KMS-11 (cell line): ENCODE measurements at regions not wholly inside any gene's neighbourhood (a gene's known extent, or its start where the extent isn't known, plus 50 kb on each side); places are given as distances from the start of the nearest gene placed in this dataset.

ENCODE experiments used
- H2AFZ ChIP-seq: fragments of 200-600 bp; sonication (generic); 2 replicates; pipeline ENCODE4 v1.6.1; 2016; ENCODE audit warnings: antibody characterized with exemption, mixed run types, low read depth
- H3K27ac ChIP-seq: fragments of 200-600 bp; sonication (generic); 2 replicates; pipeline ENCODE4 v1.6.1; 2016; ENCODE audit warnings: mild to moderate bottlenecking, mixed run types
- H3K27me3 ChIP-seq: fragments of 200-600 bp; sonication (generic); 2 replicates; pipeline ENCODE4 v1.6.1; 2017; ENCODE audit warnings: mild to moderate bottlenecking, low read depth, mixed run types, moderate library complexity; ENCODE audit not compliant: insufficient read depth
- H3K36me3 ChIP-seq: fragments of 200-600 bp; sonication (generic); 2 replicates; pipeline ENCODE4 v1.6.1; 2017; ENCODE audit warnings: mild to moderate bottlenecking, mixed run types; ENCODE audit not compliant: insufficient read depth
- H3K4me1 ChIP-seq: fragments of 200-600 bp; sonication (generic); 2 replicates; pipeline ENCODE4 v1.6.1; 2016; ENCODE audit warnings: mild to moderate bottlenecking, low read depth, mixed run types; ENCODE audit not compliant: poor library complexity, severe bottlenecking
- H3K4me2 ChIP-seq: fragments of 200-600 bp; sonication (generic); 2 replicates; pipeline ENCODE4 v1.7.0; 2016; ENCODE audit warnings: mild to moderate bottlenecking, mixed run types
- H3K4me3 ChIP-seq: fragments of 200-600 bp; sonication (generic); IDR thresholded peaks from 2 replicates; pipeline ENCODE4 v1.6.1; 2017; ENCODE audit warnings: low read depth, low read length, mixed read lengths; ENCODE audit not compliant: insufficient read depth
- H3K79me2 ChIP-seq: fragments of 200-600 bp; sonication (generic); 2 replicates; pipeline ENCODE4 v1.6.1; 2016; ENCODE audit warnings: low read depth, mixed run types; ENCODE audit not compliant: insufficient read depth
- H3K9ac ChIP-seq: fragments of 200-600 bp; sonication (generic); 2 replicates; pipeline ENCODE4 v1.6.1; 2016; ENCODE audit warnings: mild to moderate bottlenecking, mixed run types
- H4K20me1 ChIP-seq: fragments of 200-600 bp; sonication (generic); 2 replicates; pipeline ENCODE4 v1.6.1; 2016; ENCODE audit warnings: mild to moderate bottlenecking, mixed run types; ENCODE audit not compliant: insufficient read depth
- TF ChIP-seq, protein P1 (sequence below): fragments of 200-600 bp; sonication (generic); conservative IDR thresholded peaks from 2 replicates; pipeline ENCODE4 v1.6.1; 2017; ENCODE audit warnings: low read depth, mild to moderate bottlenecking, antibody characterized with exemption, low read length, moderate library complexity, mixed read lengths

DNA sequence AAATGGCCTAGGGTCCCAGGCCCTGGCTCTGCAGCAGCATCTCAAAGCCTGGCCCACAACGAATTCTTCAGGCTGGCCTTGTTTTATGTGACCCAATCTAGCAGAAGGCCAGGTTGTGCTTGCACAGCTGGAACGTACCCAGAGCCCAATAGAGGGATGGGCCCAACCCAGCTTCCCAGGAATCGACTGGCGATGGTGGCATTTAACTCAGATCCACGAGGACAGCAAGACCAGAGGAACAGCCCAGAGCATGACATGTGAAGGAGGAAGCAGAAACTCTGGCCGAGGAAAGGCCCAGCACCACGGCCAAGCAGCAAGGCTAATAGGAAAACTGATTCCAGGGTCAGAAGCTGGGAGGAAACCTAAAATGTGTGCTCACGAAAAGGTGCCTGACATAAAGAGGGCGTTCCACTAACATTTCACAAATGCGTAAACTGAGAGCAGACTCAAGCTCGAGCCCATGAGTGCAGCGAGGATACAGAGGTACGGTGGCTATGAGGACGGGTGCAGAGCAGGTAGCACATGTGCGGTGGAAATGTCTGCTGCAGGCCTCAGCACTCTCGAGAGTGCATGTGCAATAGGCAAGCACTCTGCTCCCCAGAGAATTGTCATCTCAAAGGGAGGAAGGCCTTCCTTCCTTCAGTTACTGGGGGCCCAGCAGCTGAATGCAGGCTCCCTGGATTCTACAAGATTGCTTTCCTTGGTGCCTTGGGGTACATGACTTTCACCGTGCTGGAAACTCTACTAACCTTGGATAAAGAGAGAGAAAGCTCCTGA lies 156.9 kb upstream of the GLI2 start:
- no peaks in the 10 kb centered on the region for H3K27me3 ChIP-seq
- H3K9ac ChIP-seq: no peak overlapping the region
- H3K4me2 ChIP-seq: no peak overlapping the region
- no peaks in the 10 kb centered on the region for H4K20me1 ChIP-seq
- no peaks in the 10 kb centered on the region for H3K4me1 ChIP-seq
- TF ChIP-seq, protein P1, sequence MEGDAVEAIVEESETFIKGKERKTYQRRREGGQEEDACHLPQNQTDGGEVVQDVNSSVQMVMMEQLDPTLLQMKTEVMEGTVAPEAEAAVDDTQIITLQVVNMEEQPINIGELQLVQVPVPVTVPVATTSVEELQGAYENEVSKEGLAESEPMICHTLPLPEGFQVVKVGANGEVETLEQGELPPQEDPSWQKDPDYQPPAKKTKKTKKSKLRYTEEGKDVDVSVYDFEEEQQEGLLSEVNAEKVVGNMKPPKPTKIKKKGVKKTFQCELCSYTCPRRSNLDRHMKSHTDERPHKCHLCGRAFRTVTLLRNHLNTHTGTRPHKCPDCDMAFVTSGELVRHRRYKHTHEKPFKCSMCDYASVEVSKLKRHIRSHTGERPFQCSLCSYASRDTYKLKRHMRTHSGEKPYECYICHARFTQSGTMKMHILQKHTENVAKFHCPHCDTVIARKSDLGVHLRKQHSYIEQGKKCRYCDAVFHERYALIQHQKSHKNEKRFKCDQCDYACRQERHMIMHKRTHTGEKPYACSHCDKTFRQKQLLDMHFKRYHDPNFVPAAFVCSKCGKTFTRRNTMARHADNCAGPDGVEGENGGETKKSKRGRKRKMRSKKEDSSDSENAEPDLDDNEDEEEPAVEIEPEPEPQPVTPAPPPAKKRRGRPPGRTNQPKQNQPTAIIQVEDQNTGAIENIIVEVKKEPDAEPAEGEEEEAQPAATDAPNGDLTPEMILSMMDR: no peak
- no peaks in the 10 kb centered on the region for H3K36me3 ChIP-seq
- no peak overlapping the region for H3K27ac ChIP-seq
- H3K79me2 ChIP-seq: no peaks in the 10 kb centered on the region
- H2AFZ ChIP-seq: no peak overlapping the region
- no peak overlapping the region for H3K4me3 ChIP-seq

DNA sequence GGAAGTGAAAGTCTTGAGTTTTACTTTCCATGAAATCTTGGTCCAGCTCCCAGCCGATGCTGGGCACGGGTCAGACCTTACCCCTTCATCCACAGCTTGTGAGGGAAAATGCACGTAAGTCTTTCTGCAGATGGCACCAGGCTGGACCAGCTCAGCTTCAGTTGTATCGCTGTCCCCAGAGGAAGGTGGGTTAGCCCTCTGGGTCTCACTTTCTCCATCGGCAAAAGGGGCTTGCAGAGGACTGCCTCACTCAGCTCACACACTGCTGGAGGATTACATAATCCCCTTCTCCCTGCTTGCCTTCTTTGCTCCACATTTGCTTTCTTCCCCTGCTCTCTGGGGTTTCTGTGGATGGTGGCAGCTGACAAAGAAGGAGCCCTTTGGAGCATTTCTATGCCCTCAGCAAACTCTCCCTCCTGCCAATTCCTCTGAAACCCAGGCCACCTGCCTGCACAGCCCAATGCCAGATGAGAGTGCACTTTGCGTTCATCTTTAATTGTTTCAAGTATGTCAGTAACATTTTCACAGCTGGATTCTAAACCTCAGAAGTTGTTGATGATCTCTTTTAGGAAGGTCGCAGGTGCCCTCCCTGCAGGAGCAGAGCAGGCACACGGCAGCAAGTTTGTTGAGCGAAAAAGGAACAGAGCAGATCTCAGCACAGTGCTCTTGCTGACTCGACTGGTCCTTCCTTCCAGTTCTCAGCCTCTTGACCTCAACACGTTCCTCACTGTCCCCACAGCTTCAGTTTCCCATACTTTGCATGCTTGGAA lies 155.6 kb upstream of the GLI2 start:
- Histone ChIP-seq H3K9ac (no peak overlapping the region), H3K27me3 (no peaks in the 10 kb centered on the region), H3K36me3 (no peaks in the 10 kb centered on the region), H4K20me1 (no peaks in the 10 kb centered on the region), H2AFZ (no peak overlapping the region), H3K4me1 (no peaks in the 10 kb centered on the region), H3K4me3 (no peak overlapping the region), H3K4me2 (no peak overlapping the region), H3K79me2 (no peaks in the 10 kb centered on the region), H3K27ac (no peak overlapping the region)
- TF ChIP-seq, protein P1: no peak

DNA sequence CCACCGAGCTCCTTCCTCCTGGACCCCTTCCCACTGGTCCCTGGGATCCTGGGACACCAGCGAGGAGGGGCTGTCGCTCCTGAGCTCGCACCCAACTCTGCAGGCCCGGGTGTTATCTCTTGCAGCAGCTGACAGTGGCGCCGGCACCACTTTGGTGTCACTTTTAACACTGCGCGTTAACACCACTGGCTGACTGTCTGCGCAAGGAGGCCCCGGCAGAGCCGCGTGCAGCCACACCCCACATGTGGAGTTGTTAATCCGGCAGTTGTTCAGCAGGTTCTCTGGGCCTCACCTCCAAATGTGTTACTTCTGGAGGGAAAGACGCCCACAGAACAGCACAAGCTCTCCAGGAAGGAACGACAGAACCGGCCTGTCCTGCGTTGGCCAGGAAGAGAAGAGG lies 155.0 kb upstream of the GLI2 start:
- TF ChIP-seq, protein P1: no peak
- no peaks in the 10 kb centered on the region for H3K27me3 ChIP-seq

DNA sequence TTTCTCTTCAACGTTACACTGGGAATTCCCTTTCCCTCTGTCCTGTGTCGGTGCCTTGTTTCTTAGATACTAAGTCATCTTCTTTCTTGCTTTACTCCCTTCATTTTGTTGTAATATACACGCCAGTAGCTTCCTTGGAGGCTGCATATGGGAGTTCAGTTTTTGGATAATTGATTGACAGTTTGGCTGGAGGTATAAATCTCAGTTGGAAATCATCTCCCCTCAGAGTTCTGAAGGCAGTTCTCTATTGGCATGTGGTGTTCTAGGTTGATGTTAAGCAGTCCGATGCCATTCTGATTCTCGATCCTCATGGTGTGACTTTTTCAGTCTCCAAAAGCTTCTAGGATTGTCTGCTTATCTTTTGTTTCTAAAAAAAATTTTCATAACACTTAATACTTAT lies 152.5 kb upstream of the GLI2 start:
- H3K79me2 ChIP-seq: no peaks in the 10 kb centered on the region
- TF ChIP-seq, protein P1: no peak
- H3K4me1 ChIP-seq: no peaks in the 10 kb centered on the region

More for the DNA sequence above, 155.0 kb upstream of the GLI2 start:
- no peak overlapping the region for H3K27ac ChIP-seq
- no peaks in the 10 kb centered on the region for H3K4me1 ChIP-seq
- H3K79me2 ChIP-seq: no peaks in the 10 kb centered on the region
- no peaks in the 10 kb centered on the region for H4K20me1 ChIP-seq
- no peak overlapping the region for H3K9ac ChIP-seq
- H2AFZ ChIP-seq: no peak overlapping the region
- H3K4me2 ChIP-seq: no peak overlapping the region
- H3K36me3 ChIP-seq: no peaks in the 10 kb centered on the region
- H3K4me3 ChIP-seq: no peak overlapping the region

More for the DNA sequence above, 152.5 kb upstream of the GLI2 start:
- H3K36me3 ChIP-seq: no peaks in the 10 kb centered on the region
- no peak overlapping the region for H3K4me3 ChIP-seq
- no peak overlapping the region for H3K9ac ChIP-seq
- H2AFZ ChIP-seq: no peak overlapping the region
- no peak overlapping the region for H3K4me2 ChIP-seq
- no peaks in the 10 kb centered on the region for H3K27me3 ChIP-seq
- no peak overlapping the region for H3K27ac ChIP-seq
- no peaks in the 10 kb centered on the region for H4K20me1 ChIP-seq
